Fibroblast of mammary gland (primary cell): ENCODE measurements at regions not wholly inside any gene's neighbourhood (a gene's known extent, or its start where the extent isn't known, plus 50 kb on each side); places are given as distances from the start of the nearest gene placed in this dataset.
"Not testable (repeated sequence)": the region's sequence is repeated elsewhere in the genome, so short reads cannot be mapped to it uniquely, and the experiment has no call there.

Source experiments
- DNase-seq: peaks from one replicate; pipeline ENCODE4 v3.0.0-alpha.2; 2010; ENCODE audit warnings: low read depth
- H3K4me3 ChIP-seq: 2 replicates; pipeline ENCODE4 v1.5.1; 2011; ENCODE audit warnings: low read depth, mild to moderate bottlenecking, low read length, moderate library complexity; ENCODE audit not compliant: control insufficient read depth
- TF ChIP-seq, protein P1 (sequence below): conservative IDR thresholded peaks from 2 replicates; pipeline ENCODE4 v1.5.1; 2011; ENCODE audit warnings: low read depth, low read length, inconsistent platforms; ENCODE audit not compliant: control insufficient read depth, insufficient read depth

DNA sequence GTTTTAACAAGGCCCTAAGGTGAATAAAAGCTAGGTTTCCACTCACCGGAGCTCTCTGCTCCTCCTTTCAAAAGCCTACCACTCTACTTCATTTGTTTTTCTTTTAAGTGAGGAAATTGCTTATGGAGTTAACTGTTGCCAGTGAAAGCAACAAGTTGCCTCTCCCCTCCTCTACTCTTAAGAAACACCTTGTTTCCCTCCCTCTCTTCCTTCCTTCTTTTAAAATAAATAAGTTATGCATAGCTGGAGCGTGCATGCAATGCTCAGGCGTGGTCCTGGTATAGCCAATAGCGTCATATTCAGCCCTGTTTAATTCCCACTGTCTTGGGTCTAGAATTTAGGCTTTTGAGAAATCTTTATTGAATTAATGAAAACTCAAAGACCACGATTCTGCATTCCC is 101.1 kb upstream of the IGF1R start:
- H3K4me3 ChIP-seq: no peak overlapping the region
- DNase-seq: no peak
- TF ChIP-seq, protein P1, sequence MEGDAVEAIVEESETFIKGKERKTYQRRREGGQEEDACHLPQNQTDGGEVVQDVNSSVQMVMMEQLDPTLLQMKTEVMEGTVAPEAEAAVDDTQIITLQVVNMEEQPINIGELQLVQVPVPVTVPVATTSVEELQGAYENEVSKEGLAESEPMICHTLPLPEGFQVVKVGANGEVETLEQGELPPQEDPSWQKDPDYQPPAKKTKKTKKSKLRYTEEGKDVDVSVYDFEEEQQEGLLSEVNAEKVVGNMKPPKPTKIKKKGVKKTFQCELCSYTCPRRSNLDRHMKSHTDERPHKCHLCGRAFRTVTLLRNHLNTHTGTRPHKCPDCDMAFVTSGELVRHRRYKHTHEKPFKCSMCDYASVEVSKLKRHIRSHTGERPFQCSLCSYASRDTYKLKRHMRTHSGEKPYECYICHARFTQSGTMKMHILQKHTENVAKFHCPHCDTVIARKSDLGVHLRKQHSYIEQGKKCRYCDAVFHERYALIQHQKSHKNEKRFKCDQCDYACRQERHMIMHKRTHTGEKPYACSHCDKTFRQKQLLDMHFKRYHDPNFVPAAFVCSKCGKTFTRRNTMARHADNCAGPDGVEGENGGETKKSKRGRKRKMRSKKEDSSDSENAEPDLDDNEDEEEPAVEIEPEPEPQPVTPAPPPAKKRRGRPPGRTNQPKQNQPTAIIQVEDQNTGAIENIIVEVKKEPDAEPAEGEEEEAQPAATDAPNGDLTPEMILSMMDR: no peak

DNA sequence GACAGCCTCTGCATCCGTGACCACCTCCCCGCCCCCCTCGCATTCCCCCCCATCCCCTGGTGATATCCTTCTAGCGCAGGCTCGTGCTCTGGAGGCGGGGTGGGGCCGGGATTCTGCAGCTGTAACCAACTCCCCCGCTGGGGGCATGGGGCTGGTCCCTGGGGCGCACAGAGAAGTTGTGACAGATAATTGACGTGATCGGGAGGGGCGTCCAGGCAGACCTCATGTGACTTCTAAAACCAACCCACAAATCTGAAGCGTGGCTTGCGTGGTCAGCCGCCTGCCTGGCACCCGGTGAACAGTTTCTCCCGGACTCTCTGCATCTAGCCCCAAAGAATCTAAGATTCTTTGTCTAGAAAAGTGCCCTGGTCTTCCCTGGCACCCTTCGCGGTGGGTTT is 100.6 kb upstream of the IGF1R start:
- peak overlapping the region; percentile 51 for H3K4me3 ChIP-seq
- TF ChIP-seq, protein P1: no peak
- DNase-seq: peak; percentile 33

GRCh38 chr15:98548139-98548971 is 100.0 kb upstream of the IGF1R start:
- TF ChIP-seq, protein P1: peak; percentile 9
- DNase-seq: peak; percentile 70
- H3K4me3 ChIP-seq: peak overlapping the region; percentile 51

DNA sequence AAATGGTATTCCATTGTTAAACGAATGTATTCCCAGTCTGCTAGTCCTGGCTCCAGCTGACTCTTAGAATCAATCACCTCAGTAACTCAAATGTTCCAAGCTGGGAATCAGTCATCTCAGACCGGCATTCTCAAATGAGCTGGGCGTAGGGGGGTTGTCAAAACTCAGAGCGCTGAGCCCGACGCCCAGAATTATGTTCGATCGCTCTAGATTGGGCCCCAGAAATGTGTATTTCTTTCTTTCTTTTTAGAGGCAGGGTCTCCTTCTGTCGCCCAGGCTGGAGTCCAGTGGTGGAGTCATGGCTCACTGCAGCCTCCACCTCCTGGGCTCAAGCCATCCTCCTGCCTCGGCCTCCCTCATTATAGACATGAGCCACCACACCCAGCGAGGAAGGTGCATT is 99.3 kb upstream of the IGF1R start:
- TF ChIP-seq, protein P1: no peak
- H3K4me3 ChIP-seq: peak overlapping the region; percentile 51
- DNase-seq: no peak

DNA sequence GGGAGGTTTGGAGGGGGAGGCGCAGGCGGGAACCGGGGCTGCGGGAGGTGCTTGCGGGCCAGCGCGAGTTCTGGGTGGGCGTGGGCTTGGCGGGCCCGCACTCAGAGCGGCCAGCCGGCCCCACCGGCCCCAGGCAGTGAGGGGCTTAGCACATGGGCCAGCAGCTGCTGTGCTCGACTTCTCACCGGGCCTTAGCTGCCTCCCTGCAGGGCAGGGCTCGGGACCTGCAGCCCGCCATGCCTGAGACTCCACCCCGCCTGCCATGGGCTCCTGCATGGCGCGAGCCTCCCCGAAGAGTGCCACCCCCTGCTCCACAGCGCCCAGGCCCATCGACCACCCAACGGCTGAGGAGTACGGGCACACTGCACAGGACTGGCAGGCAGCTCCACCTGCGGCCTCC is 98.6 kb upstream of the IGF1R start:
- TF ChIP-seq, protein P1: no peak
- no peak overlapping the region for H3K4me3 ChIP-seq
- DNase-seq: no peak

DNA sequence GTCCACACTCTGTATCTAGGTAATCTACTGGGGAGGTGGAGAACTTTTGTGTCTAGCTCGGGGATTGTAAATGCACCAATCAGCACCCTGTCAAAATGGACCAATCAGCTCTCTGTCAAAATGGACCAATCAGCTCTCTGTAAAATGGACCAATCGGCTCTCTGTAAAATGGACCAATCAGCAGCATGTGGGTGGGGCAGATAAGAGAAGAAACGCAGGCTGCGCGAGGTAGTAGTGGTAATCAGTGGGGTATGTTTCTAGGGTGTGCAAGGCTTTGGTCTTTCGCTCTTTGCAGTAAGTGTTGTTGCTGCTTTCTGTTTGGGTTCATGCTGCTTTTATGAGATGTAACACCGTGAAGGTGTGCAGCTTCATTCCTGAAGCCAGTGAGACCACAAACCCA is 98.0 kb upstream of the IGF1R start:
- DNase-seq, H3K4me3 ChIP-seq: not testable (repeated sequence)

DNA sequence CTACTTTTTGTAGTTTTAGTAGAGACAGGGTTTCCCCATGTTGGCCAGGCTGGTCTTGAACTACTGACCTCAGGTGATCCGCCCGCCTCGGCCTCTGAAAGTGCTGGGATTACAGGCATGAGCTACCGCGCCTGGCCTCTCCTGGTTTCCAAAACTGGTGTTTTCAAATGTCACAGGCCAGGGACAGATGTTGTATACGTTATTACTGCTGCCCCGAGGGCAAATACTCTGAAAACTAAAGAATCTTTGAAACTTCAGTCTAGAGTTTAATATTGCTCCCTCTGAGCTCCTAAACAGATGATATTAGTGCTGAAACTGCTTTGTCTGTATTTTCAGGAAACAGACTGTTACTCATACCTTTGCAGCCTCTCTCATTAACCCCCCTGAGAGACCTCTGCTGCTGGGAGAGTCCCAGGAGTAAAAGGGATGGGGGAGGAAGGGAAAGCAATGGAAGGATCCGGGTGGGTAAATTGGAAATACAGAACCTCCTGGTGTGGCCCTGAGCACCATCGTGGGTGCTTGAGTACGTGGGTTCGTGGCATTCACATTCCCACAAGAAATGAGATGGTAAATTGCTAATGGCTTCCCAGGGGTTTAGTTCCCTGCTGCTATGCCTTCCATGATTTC is 96.3 kb upstream of the IGF1R start:
- no peak for DNase-seq
- H3K4me3 ChIP-seq: no peak overlapping the region
- TF ChIP-seq, protein P1: no peak
